ENCODE measurements at regions not wholly inside any gene's neighbourhood (a gene's known extent, or its start where the extent isn't known, plus 50 kb on each side); places are given as distances from the start of the nearest gene placed in this dataset.

DNA sequence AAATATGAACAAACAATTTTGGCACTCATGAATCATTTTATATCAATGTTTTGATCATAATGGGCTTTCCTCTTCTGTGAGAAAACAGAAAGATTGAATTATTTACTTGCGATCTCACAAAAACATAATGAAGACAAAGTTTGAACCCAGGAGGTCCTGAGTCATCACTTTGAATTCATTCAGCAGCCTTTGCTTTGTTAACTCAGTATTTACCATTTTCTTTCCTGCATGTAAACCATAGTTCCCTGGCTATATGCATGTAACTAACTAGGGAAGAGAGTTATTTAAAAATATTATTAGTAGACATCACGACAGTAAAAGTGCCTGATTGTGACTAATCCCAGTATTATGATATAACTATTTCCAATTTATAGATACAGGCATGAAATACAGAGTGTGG lies 1026.2 kb downstream of the PLOD2 start:
- TF ChIP-seq CTCF (conservative IDR thresholded peaks at IDR 0.05; ENCODE audit: low read depth in 2 of 2) = no peak
- TF ChIP-seq POLR2AphosphoS5 (IDR thresholded peaks at IDR 0.05; ENCODE audit: low read depth) = no peak
- TF ChIP-seq EZH2 (IDR thresholded peaks at IDR 0.05; ENCODE audit: low read depth, unreplicated experiment) = no peak
